ENCODE measurements at regions not wholly inside any gene's neighbourhood (a gene's known extent, or its start where the extent isn't known, plus 50 kb on each side); places are given as distances from the start of the nearest gene placed in this dataset.

DNA sequence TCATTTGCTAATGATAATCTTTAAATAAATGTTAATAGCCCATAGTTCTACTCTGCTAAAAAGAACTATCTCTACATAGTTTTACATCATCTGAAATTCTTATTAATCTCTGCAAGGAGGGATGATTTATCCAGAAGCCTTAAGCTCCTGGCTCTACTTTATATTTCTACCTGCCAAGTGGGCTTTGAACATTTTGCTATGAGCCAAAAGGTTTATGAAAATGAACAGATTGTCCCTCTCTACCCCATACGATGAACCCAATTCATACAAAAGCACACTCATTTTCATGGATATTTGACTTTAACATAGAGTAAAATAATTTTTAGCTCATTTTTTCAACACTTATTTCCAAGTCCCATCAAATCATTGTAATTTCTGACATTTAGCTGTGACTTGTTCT lies 611.0 kb downstream of the NSUN3 start:
- whole genome bisulfite sequencing, 2 donors = 79 to 98% methylated on average over 1 of the region's 1 CpG
- intact Hi-C loops (cut with DNase I) = no loop called here
- Histone ChIP-seq H3K27ac (no peak overlapping the region), H3K27me3 (no peaks in the 10 kb centered on the region), H3K36me3 (no peaks in the 10 kb centered on the region), H3K9me3 (peaks cover 0 to 35% (median 0%) of the 10 kb centered on the region in 11 donors), H3K4me3 (no peak overlapping the region), H3K4me1 (no peaks in the 10 kb centered on the region)
- DNase-seq (no peak), ATAC-seq (no peak)
- TF ChIP-seq, protein P1, sequence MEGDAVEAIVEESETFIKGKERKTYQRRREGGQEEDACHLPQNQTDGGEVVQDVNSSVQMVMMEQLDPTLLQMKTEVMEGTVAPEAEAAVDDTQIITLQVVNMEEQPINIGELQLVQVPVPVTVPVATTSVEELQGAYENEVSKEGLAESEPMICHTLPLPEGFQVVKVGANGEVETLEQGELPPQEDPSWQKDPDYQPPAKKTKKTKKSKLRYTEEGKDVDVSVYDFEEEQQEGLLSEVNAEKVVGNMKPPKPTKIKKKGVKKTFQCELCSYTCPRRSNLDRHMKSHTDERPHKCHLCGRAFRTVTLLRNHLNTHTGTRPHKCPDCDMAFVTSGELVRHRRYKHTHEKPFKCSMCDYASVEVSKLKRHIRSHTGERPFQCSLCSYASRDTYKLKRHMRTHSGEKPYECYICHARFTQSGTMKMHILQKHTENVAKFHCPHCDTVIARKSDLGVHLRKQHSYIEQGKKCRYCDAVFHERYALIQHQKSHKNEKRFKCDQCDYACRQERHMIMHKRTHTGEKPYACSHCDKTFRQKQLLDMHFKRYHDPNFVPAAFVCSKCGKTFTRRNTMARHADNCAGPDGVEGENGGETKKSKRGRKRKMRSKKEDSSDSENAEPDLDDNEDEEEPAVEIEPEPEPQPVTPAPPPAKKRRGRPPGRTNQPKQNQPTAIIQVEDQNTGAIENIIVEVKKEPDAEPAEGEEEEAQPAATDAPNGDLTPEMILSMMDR (IDR thresholded peaks at IDR 0.05) = no peak

- Histone ChIP-seq H3K4me1 (no peaks in the 10 kb centered on the region), H3K4me3 (no peak overlapping the region), H3K27me3 (no peaks in the 10 kb centered on the region), H3K27ac (no peak overlapping the region), H3K36me3 (no peaks in the 10 kb centered on the region), H3K9me3 (peaks cover 0 to 47% (median 16%) of the 10 kb centered on the region in 11 donors)
- 69 to 77% methylated on average over 1 of the region's 1 CpG for WGBS, 2 donors
- TF ChIP-seq, protein P1 (IDR thresholded peaks at IDR 0.05) = no peak
- intact Hi-C loops (cut with DNase I) = no loop called here
- ATAC-seq (no peak), DNase-seq (no peak)
Observed at GRCh38 chr3:94686208-94686607, 623.3 kb downstream of the NSUN3 start.

DNA sequence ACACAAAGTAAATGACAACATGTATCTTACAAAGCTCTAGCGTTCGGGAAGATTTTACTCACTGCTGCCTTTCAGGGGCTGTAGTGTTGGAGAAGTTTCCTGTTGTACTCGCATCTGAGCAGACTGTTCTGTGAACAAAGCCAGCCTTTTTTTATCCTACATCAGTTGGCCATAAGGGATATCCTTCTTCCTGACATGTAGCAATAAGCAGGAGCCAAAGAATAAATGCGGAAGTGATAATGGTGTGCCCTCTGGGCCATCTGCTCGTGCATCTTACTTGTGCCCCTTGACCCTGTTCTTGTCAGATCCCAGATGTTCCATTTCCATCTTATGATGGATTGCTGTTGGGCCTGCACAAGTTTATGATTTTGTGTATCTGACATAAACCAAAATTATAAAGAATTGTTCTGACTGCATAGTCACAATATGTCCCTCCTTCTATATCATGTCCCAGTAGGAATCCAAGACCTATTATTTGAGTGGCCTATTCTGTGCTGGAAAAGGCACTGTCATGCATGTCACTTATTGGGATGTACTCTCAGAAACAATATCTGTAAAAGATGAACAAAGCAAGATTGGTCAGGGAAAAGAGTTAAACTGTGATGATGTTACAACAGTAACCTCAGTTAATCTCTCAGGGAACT lies 631.3 kb downstream of the NSUN3 start:
- intact Hi-C loops (cut with DNase I) = no loop called here
- 46 to 55% methylated on average over 5 of the region's 5 CpGs for WGBS, 2 donors
- TF ChIP-seq, protein P1 (IDR thresholded peaks at IDR 0.05) = no peak

GRCh38 chr3:94694894-94695293 lies 632.0 kb downstream of the NSUN3 start:
- intact Hi-C loops (cut with DNase I) = no loop called here

More for the DNA sequence above, 631.3 kb downstream of the NSUN3 start:
- Histone ChIP-seq H3K27ac (no peak overlapping the region), H3K36me3 (no peaks in the 10 kb centered on the region), H3K9me3 (peaks cover 0 to 4% (median 0%) of the 10 kb centered on the region in 11 donors), H3K4me3 (no peak overlapping the region), H3K4me1 (no peaks in the 10 kb centered on the region), H3K27me3 (no peaks in the 10 kb centered on the region)
- no peak for ATAC-seq
- DNase-seq = no peak

More at GRCh38 chr3:94694894-94695293, 632.0 kb downstream of the NSUN3 start:
- Histone ChIP-seq H3K4me3 (no peak overlapping the region), H3K27ac (no peak overlapping the region), H3K36me3 (no peaks in the 10 kb centered on the region), H3K4me1 (no peaks in the 10 kb centered on the region), H3K27me3 (no peaks in the 10 kb centered on the region), H3K9me3 (peaks cover 0 to 4% (median 0%) of the 10 kb centered on the region in 11 donors)
- ATAC-seq = no peak
- 67 to 72% methylated on average over 2 of the region's 2 CpGs for WGBS, 2 donors
- TF ChIP-seq, protein P1 (IDR thresholded peaks at IDR 0.05) = no peak
- no peak for DNase-seq

All from heart right ventricle (tissue), 16 donors.